CD4-positive, alpha-beta T cell treated with Interleukin-17A for 1 hour (primary cell): ENCODE measurements at regions not wholly inside any gene's neighbourhood (a gene's known extent, or its start where the extent isn't known, plus 50 kb on each side); places are given as distances from the start of the nearest gene placed in this dataset.
"Not testable (repeated sequence)": the region's sequence is repeated elsewhere in the genome, so short reads cannot be mapped to it uniquely, and the experiment has no call there.

Experiments used
- DNase-seq: peaks from one replicate; pipeline ENCODE4 v3.0.0-alpha.2; 2020

GRCh38 chr15:96947296-96948229 lies 617.1 kb downstream of the NR2F2 start:
- no peak for DNase-seq

- DNase-seq, result no peak
These were observed 618.5 kb downstream of the NR2F2 start for GRCh38 chr15:96948981-96949380.

GRCh38 chr15:96958721-96959120 lies 628.2 kb downstream of the NR2F2 start:
- no peak for DNase-seq

GRCh38 chr15:96959501-96959900 lies 629.0 kb downstream of the NR2F2 start:
- no peak for DNase-seq

- no peak for DNase-seq
These were observed 630.4 kb downstream of the NR2F2 start for GRCh38 chr15:96960711-96961480.

- DNase-seq, result no peak
These were observed 636.1 kb downstream of the NR2F2 start for GRCh38 chr15:96966554-96966953.

- DNase-seq, result no peak
These were observed 639.5 kb downstream of the NR2F2 start for GRCh38 chr15:96969732-96970710.

- no peak for DNase-seq
These were observed 641.7 kb downstream of the NR2F2 start for GRCh38 chr15:96972201-96972600.

GRCh38 chr15:96974761-96975160 lies 644.3 kb downstream of the NR2F2 start:
- DNase-seq, result no peak

- no peak for DNase-seq
These were observed 647.4 kb downstream of the NR2F2 start for GRCh38 chr15:96977886-96978285.

GRCh38 chr15:96978937-96979473 lies 648.5 kb downstream of the NR2F2 start:
- no peak for DNase-seq

- not testable (repeated sequence) for DNase-seq
These were observed 653.7 kb downstream of the NR2F2 start for GRCh38 chr15:96984121-96984671.

- DNase-seq, result no peak
These were observed 662.3 kb downstream of the NR2F2 start for GRCh38 chr15:96992817-96993216.

GRCh38 chr15:96997538-96997937 lies 667.0 kb downstream of the NR2F2 start:
- no peak for DNase-seq

GRCh38 chr15:97009031-97009431 lies 678.5 kb downstream of the NR2F2 start:
- DNase-seq, result no peak

- DNase-seq, result no peak
These were observed 682.5 kb downstream of the NR2F2 start for GRCh38 chr15:97012986-97013385.

- DNase-seq, result no peak
These were observed 683.0 kb downstream of the NR2F2 start for GRCh38 chr15:97013491-97013890.

- no peak for DNase-seq
These were observed 683.5 kb downstream of the NR2F2 start for GRCh38 chr15:97014001-97014400.

GRCh38 chr15:97023488-97023844 lies 693.0 kb downstream of the NR2F2 start:
- DNase-seq, result no peak

GRCh38 chr15:97026781-97027180 lies 696.3 kb downstream of the NR2F2 start:
- DNase-seq, result no peak

- no peak for DNase-seq
These were observed 697.3 kb downstream of the NR2F2 start for GRCh38 chr15:97027772-97028171.

GRCh38 chr15:97030251-97030650 lies 699.8 kb downstream of the NR2F2 start:
- no peak for DNase-seq
